ENCODE measurements at regions not wholly inside any gene's neighbourhood (a gene's known extent, or its start where the extent isn't known, plus 50 kb on each side); places are given as distances from the start of the nearest gene placed in this dataset.
A peak's percentile ranks its signal among the peaks of the same experiment; 100 is the strongest.

DNA sequence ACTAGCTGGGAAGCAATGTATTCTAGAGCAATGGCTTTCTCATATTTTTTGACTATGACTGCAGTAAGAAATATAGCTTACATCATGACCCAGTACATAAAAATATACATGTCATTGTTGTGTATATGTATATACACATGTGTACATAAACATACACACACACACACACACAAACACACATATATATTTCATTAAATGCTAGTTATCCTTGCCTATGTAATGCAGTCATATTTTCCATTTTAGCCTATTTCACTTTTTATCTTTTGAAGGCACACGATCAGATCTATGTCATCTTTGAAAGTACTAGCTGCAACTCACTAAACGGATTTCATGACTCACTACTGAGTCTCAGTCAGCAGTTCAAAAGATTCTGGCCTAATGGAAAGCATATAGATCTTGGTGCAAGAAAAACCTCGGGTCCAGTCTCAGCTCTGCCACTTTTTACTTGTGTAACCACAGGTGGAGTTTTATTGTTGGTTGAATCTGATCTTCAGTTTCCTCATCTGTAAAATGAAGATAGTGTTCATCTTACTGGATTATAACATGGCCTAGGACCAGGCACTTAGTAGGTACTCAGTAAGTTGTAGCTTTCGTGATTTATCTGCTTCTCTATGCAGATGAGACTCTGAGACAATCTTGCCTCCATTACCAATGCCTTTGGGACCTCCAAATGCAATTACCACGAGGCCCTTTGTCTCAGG, 325.6 kb downstream of the RRAGC start (continued):
- TF ChIP-seq CHAMP1 (IDR thresholded peaks at IDR 0.05) (peak; percentile 18; the same call in 1 of the 2 replicates), C11orf30 (IDR thresholded peaks at IDR 0.05; ENCODE audit: low read depth) (peak; percentile 77), FOXK2 (conservative IDR thresholded peaks at IDR 0.05 in 1 of 2, IDR thresholded peaks at IDR 0.05 in 1 of 2; ENCODE audit: low read depth in 2 of 2) (peak; percentile 65 to 87), AFF1 (IDR thresholded peaks at IDR 0.05; ENCODE audit: low read depth in 1 of 2, partially characterized antibody in 2 of 2) (peak in 1 of 2 experiments; percentile 62), BMI1 (IDR thresholded peaks at IDR 0.05; ENCODE audit: low read length) (no peak), CTBP1 (IDR thresholded peaks at IDR 0.05; ENCODE audit: borderline replicate concordance) (peak; percentile 32; the same call in 1 of the 2 replicates), WHSC1 (IDR thresholded peaks at IDR 0.05; ENCODE audit: low read length) (no peak), JUN (IDR thresholded peaks at IDR 0.05; ENCODE audit: borderline replicate concordance, low read depth, low read length) (peak; percentile 96), JUN (CRISPR knock-in tag; IDR thresholded peaks at IDR 0.05; ENCODE audit: borderline replicate concordance) (no peak), MTA1 (IDR thresholded peaks at IDR 0.05; ENCODE audit: borderline replicate concordance) (peak; percentile 72), RREB1 (CRISPR knock-in tag; IDR thresholded peaks at IDR 0.05) (no peak), ARID1B (IDR thresholded peaks at IDR 0.05) (peak; percentile 97), SMARCA5 (IDR thresholded peaks at IDR 0.05) (no peak)
- TF ChIP-seq, protein P1, sequence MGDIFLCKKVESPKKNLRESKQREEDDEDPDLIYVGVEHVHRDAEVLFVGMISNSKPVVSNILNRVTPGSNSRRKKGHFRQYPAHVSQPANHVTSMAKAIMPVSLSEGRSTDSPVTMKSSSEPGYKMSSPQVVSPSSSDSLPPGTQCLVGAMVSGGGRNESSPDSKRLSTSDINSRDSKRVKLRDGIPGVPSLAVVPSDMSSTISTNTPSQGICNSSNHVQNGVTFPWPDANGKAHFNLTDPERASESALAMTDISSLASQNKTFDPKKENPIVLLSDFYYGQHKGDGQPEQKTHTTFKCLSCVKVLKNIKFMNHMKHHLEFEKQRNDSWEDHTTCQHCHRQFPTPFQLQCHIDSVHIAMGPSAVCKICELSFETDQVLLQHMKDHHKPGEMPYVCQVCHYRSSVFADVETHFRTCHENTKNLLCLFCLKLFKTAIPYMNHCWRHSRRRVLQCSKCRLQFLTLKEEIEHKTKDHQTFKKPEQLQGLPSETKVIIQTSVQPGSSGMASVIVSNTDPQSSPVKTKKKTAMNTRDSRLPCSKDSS (IDR thresholded peaks at IDR 0.05; ENCODE audit: low read depth, partially characterized antibody) = no peak

All from K562 (cell line).